ENCODE measurements at regions not wholly inside any gene's neighbourhood (a gene's known extent, or its start where the extent isn't known, plus 50 kb on each side); places are given as distances from the start of the nearest gene placed in this dataset.

DNA sequence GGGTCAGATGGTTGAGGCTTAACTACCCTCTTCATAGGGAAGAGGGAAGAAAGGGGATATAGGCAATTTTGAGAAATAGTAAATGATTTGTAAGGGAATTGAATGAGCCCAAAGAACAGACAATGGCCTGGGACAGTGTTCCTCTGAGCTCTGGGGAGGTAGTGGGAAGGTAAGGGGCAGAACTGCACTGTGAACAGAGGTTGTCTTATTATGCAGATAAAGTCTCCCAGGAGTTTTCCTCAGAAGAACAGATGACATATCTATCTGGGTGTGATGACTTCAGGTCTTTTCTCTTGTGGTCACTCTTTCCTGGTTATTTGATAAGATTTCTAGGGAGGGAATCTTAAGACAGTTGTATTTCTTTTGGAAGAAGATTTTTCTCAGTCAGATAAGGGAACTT lies 296.1 kb downstream of the ZEB1 start:
- TF ChIP-seq, protein P1, sequence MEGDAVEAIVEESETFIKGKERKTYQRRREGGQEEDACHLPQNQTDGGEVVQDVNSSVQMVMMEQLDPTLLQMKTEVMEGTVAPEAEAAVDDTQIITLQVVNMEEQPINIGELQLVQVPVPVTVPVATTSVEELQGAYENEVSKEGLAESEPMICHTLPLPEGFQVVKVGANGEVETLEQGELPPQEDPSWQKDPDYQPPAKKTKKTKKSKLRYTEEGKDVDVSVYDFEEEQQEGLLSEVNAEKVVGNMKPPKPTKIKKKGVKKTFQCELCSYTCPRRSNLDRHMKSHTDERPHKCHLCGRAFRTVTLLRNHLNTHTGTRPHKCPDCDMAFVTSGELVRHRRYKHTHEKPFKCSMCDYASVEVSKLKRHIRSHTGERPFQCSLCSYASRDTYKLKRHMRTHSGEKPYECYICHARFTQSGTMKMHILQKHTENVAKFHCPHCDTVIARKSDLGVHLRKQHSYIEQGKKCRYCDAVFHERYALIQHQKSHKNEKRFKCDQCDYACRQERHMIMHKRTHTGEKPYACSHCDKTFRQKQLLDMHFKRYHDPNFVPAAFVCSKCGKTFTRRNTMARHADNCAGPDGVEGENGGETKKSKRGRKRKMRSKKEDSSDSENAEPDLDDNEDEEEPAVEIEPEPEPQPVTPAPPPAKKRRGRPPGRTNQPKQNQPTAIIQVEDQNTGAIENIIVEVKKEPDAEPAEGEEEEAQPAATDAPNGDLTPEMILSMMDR (conservative IDR thresholded peaks at IDR 0.05; ENCODE audit: low read depth, low read length): no peak
- TF ChIP-seq EZH2phosphoT487 (IDR thresholded peaks at IDR 0.05; ENCODE audit: borderline replicate concordance, low read length): no peak

Measured in PC-3 (cell line).